Parathyroid adenoma (tissue), 2 donors: ENCODE measurements at regions not wholly inside any gene's neighbourhood (a gene's known extent, or its start where the extent isn't known, plus 50 kb on each side); places are given as distances from the start of the nearest gene placed in this dataset.

Experiments used
- H2AFZ ChIP-seq: fragments of 300-600 bp; sonication (generic); one replicate; pipeline ENCODE4 v1.7.0; 2017; ENCODE audit warnings: antibody characterized with exemption, mild to moderate bottlenecking
- H3K27ac ChIP-seq: fragments of 300-600 bp; sonication (generic); one replicate; pipeline ENCODE4 v1.7.0; 2017
- H3K27me3 ChIP-seq: fragments of 300-600 bp; sonication (generic); one replicate; pipeline ENCODE4 v1.7.0; 2017; ENCODE audit warnings: low read length; ENCODE audit not compliant: control insufficient read depth, insufficient read depth
- H3K36me3 ChIP-seq: fragments of 300-600 bp; sonication (generic); one replicate; pipeline ENCODE4 v1.7.0; 2017; ENCODE audit warnings: low read length; ENCODE audit not compliant: control insufficient read depth, insufficient read depth
- H3K4me1 ChIP-seq: fragments of 300-600 bp; sonication (generic); one replicate; pipeline ENCODE4 v1.7.0; 2017; ENCODE audit warnings: control low read depth
- H3K4me2 ChIP-seq: fragments of 300-600 bp; sonication (generic); one replicate; pipeline ENCODE4 v1.7.0; 2017; ENCODE audit warnings: low read length
- H3K4me3 ChIP-seq: fragments of 300-600 bp; sonication (generic); one replicate; pipeline ENCODE4 v1.7.0; 2017; ENCODE audit warnings: low read depth, low read length
- H3K79me2 ChIP-seq: fragments of 300-600 bp; sonication (generic); one replicate; pipeline ENCODE4 v1.7.0; 2017; ENCODE audit warnings: control low read depth
- H3K9ac ChIP-seq: fragments of 300-600 bp; sonication (generic); one replicate; pipeline ENCODE4 v1.7.0; 2017; ENCODE audit warnings: mild to moderate bottlenecking
- H3K9me3 ChIP-seq: fragments of 300-600 bp; sonication (generic); one replicate; pipeline ENCODE4 v1.7.0; 2017; ENCODE audit warnings: low read length; ENCODE audit not compliant: control insufficient read depth
- TF ChIP-seq, protein P1 (sequence below): fragments of 300-600 bp; sonication (generic); IDR thresholded peaks from one replicate; pipeline ENCODE4 v1.7.0; 2017; ENCODE audit warnings: antibody characterized with exemption, mild to moderate bottlenecking
- donor health status: primary hyperparathyroidism.

DNA sequence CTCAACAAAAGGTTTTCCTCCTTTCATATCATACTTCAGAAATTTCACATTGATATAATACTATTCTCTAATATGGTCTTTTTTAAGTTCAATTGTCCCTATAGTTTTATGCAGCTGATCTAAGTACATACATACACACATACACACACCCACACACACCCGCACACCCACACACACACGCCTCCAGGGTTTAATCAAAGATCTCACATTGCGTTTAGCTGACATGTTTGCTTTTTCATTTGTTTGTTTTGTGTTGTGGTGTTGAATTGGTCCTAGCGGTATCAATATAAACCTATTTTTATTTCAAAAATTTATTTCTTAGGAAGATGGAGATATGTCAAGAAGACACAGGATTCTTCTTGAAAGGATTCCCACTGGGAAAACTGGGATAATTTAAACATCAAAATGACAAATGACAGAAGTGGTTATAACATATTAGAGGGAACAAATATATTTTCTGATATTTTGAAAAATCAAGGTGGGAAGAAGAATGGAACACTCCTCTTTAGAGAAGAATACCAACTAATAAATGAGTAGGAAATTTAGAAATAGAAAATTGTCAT lies 434.9 kb upstream of the SLC30A5 start:
- Histone ChIP-seq H3K4me2 (no peak overlapping the region), H3K4me1 (peaks cover 83% of the 10 kb centered on the region), H2AFZ (no peak overlapping the region), H3K27ac (peak overlapping the region; percentile 97), H3K27me3 (no peaks in the 10 kb centered on the region), H3K4me3 (no peak overlapping the region), H3K9ac (no peak overlapping the region), H3K9me3 (no peaks in the 10 kb centered on the region), H3K36me3 (no peaks in the 10 kb centered on the region), H3K79me2 (no peaks in the 10 kb centered on the region)
- TF ChIP-seq, protein P1, sequence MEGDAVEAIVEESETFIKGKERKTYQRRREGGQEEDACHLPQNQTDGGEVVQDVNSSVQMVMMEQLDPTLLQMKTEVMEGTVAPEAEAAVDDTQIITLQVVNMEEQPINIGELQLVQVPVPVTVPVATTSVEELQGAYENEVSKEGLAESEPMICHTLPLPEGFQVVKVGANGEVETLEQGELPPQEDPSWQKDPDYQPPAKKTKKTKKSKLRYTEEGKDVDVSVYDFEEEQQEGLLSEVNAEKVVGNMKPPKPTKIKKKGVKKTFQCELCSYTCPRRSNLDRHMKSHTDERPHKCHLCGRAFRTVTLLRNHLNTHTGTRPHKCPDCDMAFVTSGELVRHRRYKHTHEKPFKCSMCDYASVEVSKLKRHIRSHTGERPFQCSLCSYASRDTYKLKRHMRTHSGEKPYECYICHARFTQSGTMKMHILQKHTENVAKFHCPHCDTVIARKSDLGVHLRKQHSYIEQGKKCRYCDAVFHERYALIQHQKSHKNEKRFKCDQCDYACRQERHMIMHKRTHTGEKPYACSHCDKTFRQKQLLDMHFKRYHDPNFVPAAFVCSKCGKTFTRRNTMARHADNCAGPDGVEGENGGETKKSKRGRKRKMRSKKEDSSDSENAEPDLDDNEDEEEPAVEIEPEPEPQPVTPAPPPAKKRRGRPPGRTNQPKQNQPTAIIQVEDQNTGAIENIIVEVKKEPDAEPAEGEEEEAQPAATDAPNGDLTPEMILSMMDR, result no peak

DNA sequence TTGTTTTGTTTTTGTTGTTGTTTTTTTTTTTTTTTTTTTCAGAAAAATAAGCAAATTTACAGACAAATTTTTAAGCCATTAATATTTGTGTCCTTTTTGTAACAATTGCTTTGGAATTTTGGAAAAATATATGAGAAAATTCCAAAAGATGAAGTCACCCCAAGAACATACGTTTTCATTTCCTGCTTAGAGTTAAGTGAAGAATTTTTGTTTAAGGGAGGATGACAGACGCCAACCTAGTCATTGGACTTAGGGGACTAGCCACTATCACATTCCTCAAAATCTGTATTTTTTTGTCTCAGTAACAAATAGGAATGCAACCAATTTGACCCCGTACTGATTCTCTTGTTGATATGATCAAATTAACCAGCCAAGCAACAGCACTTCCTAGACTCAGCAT lies 433.9 kb upstream of the SLC30A5 start:
- no peaks in the 10 kb centered on the region for H3K9me3 ChIP-seq
- H3K4me1 ChIP-seq, result peaks cover 73% of the 10 kb centered on the region
- H3K27me3 ChIP-seq, result no peaks in the 10 kb centered on the region
- no peak overlapping the region for H3K4me3 ChIP-seq
- H3K36me3 ChIP-seq, result no peaks in the 10 kb centered on the region
- H3K4me2 ChIP-seq, result peak overlapping the region; percentile 37
- H3K79me2 ChIP-seq, result no peaks in the 10 kb centered on the region
- H3K27ac ChIP-seq, result peak overlapping the region; percentile 97
- peak overlapping the region; percentile 1 for H2AFZ ChIP-seq
- H3K9ac ChIP-seq, result no peak overlapping the region
- TF ChIP-seq, protein P1, result no peak

DNA sequence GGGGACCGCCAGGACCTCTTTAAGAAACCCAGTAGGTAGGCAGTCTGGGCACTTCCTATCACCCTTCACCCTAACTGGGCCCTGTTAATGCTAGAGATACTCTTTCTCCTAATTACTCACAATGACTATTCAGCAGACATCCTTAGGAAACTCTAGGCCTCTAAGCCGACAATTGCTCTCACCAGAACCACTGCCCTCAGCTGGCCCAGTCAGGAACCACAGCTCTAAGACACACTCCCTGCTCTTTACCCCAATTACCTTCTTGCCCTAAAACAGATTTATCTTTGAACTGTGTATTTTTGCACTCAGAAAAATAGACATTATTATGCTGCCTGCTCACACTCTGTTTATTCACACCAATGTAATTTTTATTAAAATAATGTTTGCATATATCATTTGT lies 432.6 kb upstream of the SLC30A5 start:
- no peak overlapping the region for H3K4me2 ChIP-seq
- no peak overlapping the region for H3K9ac ChIP-seq
- no peak overlapping the region for H3K4me3 ChIP-seq
- H3K79me2 ChIP-seq, result no peaks in the 10 kb centered on the region
- H3K4me1 ChIP-seq, result peaks cover 73% of the 10 kb centered on the region
- H3K27me3 ChIP-seq, result no peaks in the 10 kb centered on the region
- H3K27ac ChIP-seq, result peak overlapping the region; percentile 97
- peak overlapping the region; percentile 30 for H2AFZ ChIP-seq
- TF ChIP-seq, protein P1, result peak; percentile 75
- H3K36me3 ChIP-seq, result no peaks in the 10 kb centered on the region
- H3K9me3 ChIP-seq, result no peaks in the 10 kb centered on the region

DNA sequence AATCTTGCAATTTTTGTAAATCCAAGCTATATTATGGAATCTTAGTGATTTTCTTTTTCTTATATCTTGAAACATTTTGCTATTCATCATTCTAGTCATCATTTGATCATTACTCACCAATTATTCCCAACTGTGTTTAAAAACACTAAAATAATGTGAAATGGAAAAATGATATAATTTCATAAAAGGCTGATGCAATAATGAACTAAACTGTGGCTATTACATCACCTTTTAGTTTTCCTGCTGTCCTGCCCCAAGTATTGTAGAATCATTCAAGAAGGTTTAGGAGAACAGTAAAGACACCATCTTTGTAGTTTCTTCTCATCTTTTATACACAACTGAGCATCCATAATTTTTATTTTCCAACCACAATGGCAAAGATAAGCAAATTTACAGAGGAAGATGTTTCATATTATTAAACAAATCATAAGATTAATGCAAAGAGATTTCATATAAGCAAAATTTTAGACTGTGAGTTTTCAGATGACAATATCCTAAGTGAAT lies 431.0 kb upstream of the SLC30A5 start:
- TF ChIP-seq, protein P1, result no peak
- H3K36me3 ChIP-seq, result no peaks in the 10 kb centered on the region

More for the DNA sequence above, 431.0 kb upstream of the SLC30A5 start:
- Histone ChIP-seq H2AFZ (no peak overlapping the region), H3K4me1 (peaks cover 69% of the 10 kb centered on the region), H3K9me3 (no peaks in the 10 kb centered on the region), H3K27me3 (no peaks in the 10 kb centered on the region), H3K4me2 (no peak overlapping the region), H3K4me3 (no peak overlapping the region), H3K27ac (peak overlapping the region; percentile 97), H3K9ac (no peak overlapping the region), H3K79me2 (no peaks in the 10 kb centered on the region)
